H9 (cell line): ENCODE measurements at regions not wholly inside any gene's neighbourhood (a gene's known extent, or its start where the extent isn't known, plus 50 kb on each side); places are given as distances from the start of the nearest gene placed in this dataset.

Experiments
- DNase-seq: peaks from one replicate; pipeline ENCODE4 v3.0.0-alpha.2; 2017
- H2AFZ ChIP-seq: one replicate; pipeline ENCODE4 v1.6.1; 2013; ENCODE audit warnings: mild to moderate bottlenecking, low read length, control low read depth, moderate library complexity
- H2AK5ac ChIP-seq: 2 replicates; pipeline ENCODE4 v1.6.1; 2013; ENCODE audit warnings: low read length, control low read depth, mixed read lengths; ENCODE audit not compliant: insufficient read length
- H2BK120ac ChIP-seq: one replicate; pipeline ENCODE4 v1.6.1; 2013; ENCODE audit warnings: low read depth, mild to moderate bottlenecking, low read length, control low read depth, inconsistent platforms; ENCODE audit not compliant: poor library complexity, severe bottlenecking
- H2BK12ac ChIP-seq: 2 replicates; pipeline ENCODE4 v1.6.1; 2013; ENCODE audit warnings: low read length, control low read depth, mixed read lengths, low read depth; ENCODE audit not compliant: insufficient read length
- H2BK15ac ChIP-seq: 2 replicates; pipeline ENCODE4 v1.6.1; 2013; ENCODE audit warnings: low read depth, low read length, control low read depth
- H2BK20ac ChIP-seq: one replicate; pipeline ENCODE4 v1.6.1; 2013; ENCODE audit warnings: low read depth, mild to moderate bottlenecking, low read length, control low read depth, inconsistent platforms; ENCODE audit not compliant: poor library complexity, severe bottlenecking
- H2BK5ac ChIP-seq: 2 replicates; pipeline ENCODE4 v1.6.1; 2013; ENCODE audit warnings: low read length, control low read depth, mixed read lengths; ENCODE audit not compliant: insufficient read length
- H3K14ac ChIP-seq: 2 replicates; pipeline ENCODE4 v1.6.1; 2013; ENCODE audit warnings: low read length, control low read depth; ENCODE audit not compliant: insufficient read depth
- H3K18ac ChIP-seq: 2 replicates; pipeline ENCODE4 v1.6.1; 2013; ENCODE audit warnings: low read depth, mild to moderate bottlenecking, mixed read lengths, low read length, control low read depth; ENCODE audit not compliant: insufficient read length
- H3K23ac ChIP-seq: 2 replicates; pipeline ENCODE4 v1.6.1; 2013; ENCODE audit warnings: low read length, control low read depth, mixed read lengths, low read depth; ENCODE audit not compliant: insufficient read length
- H3K23me2 ChIP-seq: 2 replicates; pipeline ENCODE4 v1.6.1; 2013; ENCODE audit warnings: low read depth, mild to moderate bottlenecking, mixed read lengths, low read length, control low read depth; ENCODE audit not compliant: insufficient read length, poor library complexity, severe bottlenecking
- H3K27ac ChIP-seq: 2 replicates; pipeline ENCODE4 v1.5.1; 2013; ENCODE audit warnings: low read length, control low read depth, mixed read lengths, low read depth; ENCODE audit not compliant: insufficient read length
- H3K27me3 ChIP-seq: 2 replicates; pipeline ENCODE4 v1.6.1; 2013; ENCODE audit warnings: low read length, control low read depth, inconsistent platforms; ENCODE audit not compliant: insufficient read depth
- H3K4ac ChIP-seq: 2 replicates; pipeline ENCODE4 v1.6.1; 2013; ENCODE audit warnings: low read depth, mild to moderate bottlenecking, control low read depth, inconsistent platforms, low read length, moderate library complexity
- H3K4me1 ChIP-seq: 2 replicates; pipeline ENCODE4 v1.6.1; 2013; ENCODE audit warnings: low read length, control low read depth, inconsistent platforms; ENCODE audit not compliant: insufficient read depth
- H3K4me2 ChIP-seq: 2 replicates; pipeline ENCODE4 v1.6.1; 2013; ENCODE audit warnings: low read length, control low read depth, mixed read lengths; ENCODE audit not compliant: insufficient read length, insufficient read depth
- H3K56ac ChIP-seq: 2 replicates; pipeline ENCODE4 v1.6.1; 2013; ENCODE audit warnings: low read depth, mild to moderate bottlenecking, mixed read lengths, low read length, control low read depth; ENCODE audit not compliant: insufficient read length
- H3K79me1 ChIP-seq: 2 replicates; pipeline ENCODE4 v1.6.1; 2013; ENCODE audit warnings: low read depth, mild to moderate bottlenecking, moderate library complexity, low read length, control low read depth, inconsistent platforms; ENCODE audit not compliant: insufficient read depth, poor library complexity, severe bottlenecking
- H3K79me2 ChIP-seq: 2 replicates; pipeline ENCODE4 v1.6.1; 2013; ENCODE audit warnings: low read length, control low read depth, inconsistent platforms; ENCODE audit not compliant: insufficient read depth
- H3K9ac ChIP-seq: 2 replicates; pipeline ENCODE4 v1.6.1; 2013; ENCODE audit warnings: low read length, control low read depth, mixed read lengths; ENCODE audit not compliant: insufficient read length; ENCODE audit errors: extremely low read depth
- H3K9me3 ChIP-seq: one replicate; pipeline ENCODE4 v1.6.1; 2013; ENCODE audit warnings: low read depth, low read length, inconsistent platforms; ENCODE audit not compliant: control insufficient read depth
- H3T11ph ChIP-seq: one replicate; pipeline ENCODE4 v1.6.1; 2013; ENCODE audit warnings: mild to moderate bottlenecking, low read length, control low read depth, inconsistent platforms
- H4K20me1 ChIP-seq: one replicate; pipeline ENCODE4 v1.6.1; 2013; ENCODE audit not compliant: control insufficient read depth, insufficient read length, insufficient read depth
- H4K5ac ChIP-seq: 2 replicates; pipeline ENCODE4 v1.6.1; 2013; ENCODE audit warnings: low read depth, mild to moderate bottlenecking, mixed read lengths, low read length, control low read depth; ENCODE audit not compliant: insufficient read length
- H4K8ac ChIP-seq: replicated peaks from 2 replicates; pipeline ENCODE4 v1.6.1; 2013; ENCODE audit warnings: low read length, control low read depth, mixed read lengths, low read depth; ENCODE audit not compliant: insufficient read length
- H4K91ac ChIP-seq: 2 replicates; pipeline ENCODE4 v1.6.1; 2013; ENCODE audit warnings: low read depth, mild to moderate bottlenecking, moderate library complexity, mixed read lengths, low read length, control low read depth; ENCODE audit not compliant: insufficient read length
- H3K27ac Mint-ChIP-seq, 3 experiments: 2 replicates in 2 of 3; 3 replicates in 1 of 3; pipeline ENCODE4 v1.8.0; 2020 to 2021; ENCODE audit warnings: mixed read lengths in 3 of 3, mild to moderate bottlenecking in 1 of 3, moderate library complexity in 1 of 3
- H3K27me3 Mint-ChIP-seq: 2 replicates; pipeline ENCODE4 v1.8.0; 2021; ENCODE audit warnings: low read depth, mild to moderate bottlenecking, moderate library complexity, mixed read lengths
- H3K36me3 Mint-ChIP-seq, 3 experiments: 2 replicates in 2 of 3; 3 replicates in 1 of 3; pipeline ENCODE4 v1.8.0; 2020 to 2021; ENCODE audit warnings: low read depth in 3 of 3, mixed read lengths in 3 of 3; ENCODE audit not compliant: insufficient read depth in 1 of 3
- H3K4me1 Mint-ChIP-seq, 2 experiments: 2 replicates each; pipeline ENCODE4 v1.8.0; 2020; ENCODE audit warnings: mixed read lengths in 2 of 2
- H3K4me3 Mint-ChIP-seq, 2 experiments: 2 replicates in 1 of 2; 3 replicates in 1 of 2; pipeline ENCODE4 v1.8.0; 2020 to 2021; ENCODE audit warnings: mild to moderate bottlenecking in 2 of 2, mixed read lengths in 2 of 2, moderate library complexity in 1 of 2
- H3K9me3 Mint-ChIP-seq, 2 experiments: 2 replicates in 1 of 2; 3 replicates in 1 of 2; pipeline ENCODE4 v1.8.0; 2020; ENCODE audit warnings: mild to moderate bottlenecking in 2 of 2, mixed read lengths in 2 of 2, moderate library complexity in 1 of 2
- WGBS: extraction: QIAGEN DNeasy Blood & Tissue Kit; methylation state at CpG from one replicate; pipeline ENCODE4 v1.1.7; 2013; ENCODE audit warnings: missing lambda C conversion rate, low lambda C conversion rate, mixed read lengths; ENCODE audit not compliant: insufficient read length; ENCODE audit errors: extremely low coverage; 5-methylcytosine and 5-hydroxymethylcytosine counted together
- TF ChIP-seq, protein P1 (sequence below): fragments of 200-600 bp; sonication (generic); conservative IDR thresholded peaks from 3 replicates; pipeline ENCODE4 v1.8.0; 2021; ENCODE audit warnings: antibody characterized with exemption, mild to moderate bottlenecking

DNA sequence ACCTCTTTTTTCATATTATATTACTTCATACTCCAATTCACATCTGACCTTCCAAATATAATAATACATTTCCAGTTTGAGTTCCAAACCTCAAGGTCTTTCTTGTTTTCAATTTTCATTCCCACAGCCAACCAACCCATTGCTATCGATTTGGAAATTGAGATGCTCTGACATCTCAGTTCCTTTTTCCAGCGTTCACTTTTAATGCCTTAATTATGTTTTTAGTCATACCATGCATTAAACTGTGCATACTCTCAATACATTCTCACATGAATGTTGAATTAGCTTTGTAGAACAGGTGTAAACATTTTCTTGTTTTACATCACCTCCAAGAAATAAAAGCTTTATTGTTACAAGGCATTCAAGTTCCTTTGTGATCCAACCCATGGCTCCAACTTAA lies 294.2 kb upstream of the ANO3 start:
- no peaks in the 10 kb centered on the region for H3K79me2 ChIP-seq
- H3K27me3 ChIP-seq, result no peaks in the 10 kb centered on the region
- WGBS, result no CpG with 5 or more reads among the region's 2 CpGs

More for the DNA sequence above, 294.2 kb upstream of the ANO3 start:
- H2BK12ac ChIP-seq, result no peak overlapping the region
- no peaks in the 10 kb centered on the region for H3K79me1 ChIP-seq
- H3K4me1 Mint-ChIP-seq, result no peaks in the 10 kb centered on the region
- H3K14ac ChIP-seq, result no peak overlapping the region
- H3K18ac ChIP-seq, result no peak overlapping the region
- H3K56ac ChIP-seq, result no peak overlapping the region
- no peak overlapping the region for H3K27ac Mint-ChIP-seq
- H3K4me3 Mint-ChIP-seq, result no peak overlapping the region
- H2BK120ac ChIP-seq, result no peak overlapping the region
- no peak overlapping the region for H3K4ac ChIP-seq
- no peak overlapping the region for H2AFZ ChIP-seq
- no peak overlapping the region for H4K91ac ChIP-seq
- no peaks in the 10 kb centered on the region for H3K9me3 Mint-ChIP-seq
- no peaks in the 10 kb centered on the region for H3K23me2 ChIP-seq
- H3K4me2 ChIP-seq, result no peak overlapping the region
- no peak overlapping the region for H2BK15ac ChIP-seq
- no peak overlapping the region for H2BK5ac ChIP-seq
- no peak overlapping the region for H3K9ac ChIP-seq
- no peaks in the 10 kb centered on the region for H3K4me1 ChIP-seq
- H2AK5ac ChIP-seq, result no peak overlapping the region
- H3K23ac ChIP-seq, result no peak overlapping the region
- H3K9me3 ChIP-seq, result no peaks in the 10 kb centered on the region
- H3K36me3 Mint-ChIP-seq, result no peaks in the 10 kb centered on the region
- H4K5ac ChIP-seq, result no peak overlapping the region
- no peak overlapping the region for H3K27ac ChIP-seq
- H3K27me3 Mint-ChIP-seq, result no peaks in the 10 kb centered on the region
- DNase-seq, result no peak
- no peak overlapping the region for H3T11ph ChIP-seq
- no peak overlapping the region for H2BK20ac ChIP-seq
- TF ChIP-seq, protein P1, sequence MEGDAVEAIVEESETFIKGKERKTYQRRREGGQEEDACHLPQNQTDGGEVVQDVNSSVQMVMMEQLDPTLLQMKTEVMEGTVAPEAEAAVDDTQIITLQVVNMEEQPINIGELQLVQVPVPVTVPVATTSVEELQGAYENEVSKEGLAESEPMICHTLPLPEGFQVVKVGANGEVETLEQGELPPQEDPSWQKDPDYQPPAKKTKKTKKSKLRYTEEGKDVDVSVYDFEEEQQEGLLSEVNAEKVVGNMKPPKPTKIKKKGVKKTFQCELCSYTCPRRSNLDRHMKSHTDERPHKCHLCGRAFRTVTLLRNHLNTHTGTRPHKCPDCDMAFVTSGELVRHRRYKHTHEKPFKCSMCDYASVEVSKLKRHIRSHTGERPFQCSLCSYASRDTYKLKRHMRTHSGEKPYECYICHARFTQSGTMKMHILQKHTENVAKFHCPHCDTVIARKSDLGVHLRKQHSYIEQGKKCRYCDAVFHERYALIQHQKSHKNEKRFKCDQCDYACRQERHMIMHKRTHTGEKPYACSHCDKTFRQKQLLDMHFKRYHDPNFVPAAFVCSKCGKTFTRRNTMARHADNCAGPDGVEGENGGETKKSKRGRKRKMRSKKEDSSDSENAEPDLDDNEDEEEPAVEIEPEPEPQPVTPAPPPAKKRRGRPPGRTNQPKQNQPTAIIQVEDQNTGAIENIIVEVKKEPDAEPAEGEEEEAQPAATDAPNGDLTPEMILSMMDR, result no peak
- H4K8ac ChIP-seq, result no peak overlapping the region
- no peaks in the 10 kb centered on the region for H4K20me1 ChIP-seq
